NCI-H526 (cell line): ENCODE measurements at regions not wholly inside any gene's neighbourhood (a gene's known extent, or its start where the extent isn't known, plus 50 kb on each side); places are given as distances from the start of the nearest gene placed in this dataset.
A peak's percentile ranks its signal among the peaks of the same experiment; 100 is the strongest.

Experiments used
- DNase-seq, 2 experiments: peaks; one replicate each; lab custom pipeline; 2025; lab: John Stamatoyannopoulos, UW

GRCh38 chr1:167145965-167146364 is 52.1 kb downstream of the STYXL2 start:
- DNase-seq, result no peak

- DNase-seq, result no peak
These were observed 53.1 kb downstream of the STYXL2 start for GRCh38 chr1:167146903-167147539.

- no peak for DNase-seq
These were observed 54.5 kb downstream of the STYXL2 start for GRCh38 chr1:167148421-167148820.

DNA sequence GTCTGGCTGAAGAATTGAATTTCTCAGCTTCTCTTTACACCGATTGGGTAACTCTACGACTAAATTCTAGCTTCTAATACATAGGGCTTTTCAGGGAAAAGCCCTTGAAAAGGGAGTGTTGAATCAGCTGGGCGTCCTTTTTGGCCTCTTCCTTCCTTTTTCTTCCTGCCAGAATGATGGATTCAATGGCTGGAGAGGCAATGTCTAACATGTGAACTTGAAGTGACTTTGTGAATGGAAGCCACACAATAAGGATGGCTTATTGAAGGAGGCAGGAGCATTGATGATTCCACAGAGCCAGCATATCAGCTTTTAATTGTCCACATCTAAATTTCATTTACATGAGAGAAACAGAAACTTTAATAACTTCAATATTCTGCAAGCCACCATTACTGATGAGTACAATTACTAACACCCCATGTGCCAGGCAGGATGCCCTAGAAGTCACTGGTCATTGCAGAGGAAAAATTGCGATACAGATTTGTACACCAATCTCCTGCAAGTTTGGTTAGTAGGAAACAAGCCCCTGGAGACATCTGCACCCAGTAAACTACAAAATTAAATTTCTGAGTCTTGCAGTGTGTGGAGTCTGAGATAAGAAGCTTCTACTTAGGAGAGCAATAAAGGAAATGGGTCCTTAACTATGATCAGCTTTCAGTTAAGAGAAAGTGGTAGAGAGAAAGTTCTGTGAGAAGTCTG is 56.1 kb downstream of the STYXL2 start:
- DNase-seq, result no peak

- no peak for DNase-seq
These were observed 56.6 kb downstream of the STYXL2 start for GRCh38 chr1:167150492-167150833.

DNA sequence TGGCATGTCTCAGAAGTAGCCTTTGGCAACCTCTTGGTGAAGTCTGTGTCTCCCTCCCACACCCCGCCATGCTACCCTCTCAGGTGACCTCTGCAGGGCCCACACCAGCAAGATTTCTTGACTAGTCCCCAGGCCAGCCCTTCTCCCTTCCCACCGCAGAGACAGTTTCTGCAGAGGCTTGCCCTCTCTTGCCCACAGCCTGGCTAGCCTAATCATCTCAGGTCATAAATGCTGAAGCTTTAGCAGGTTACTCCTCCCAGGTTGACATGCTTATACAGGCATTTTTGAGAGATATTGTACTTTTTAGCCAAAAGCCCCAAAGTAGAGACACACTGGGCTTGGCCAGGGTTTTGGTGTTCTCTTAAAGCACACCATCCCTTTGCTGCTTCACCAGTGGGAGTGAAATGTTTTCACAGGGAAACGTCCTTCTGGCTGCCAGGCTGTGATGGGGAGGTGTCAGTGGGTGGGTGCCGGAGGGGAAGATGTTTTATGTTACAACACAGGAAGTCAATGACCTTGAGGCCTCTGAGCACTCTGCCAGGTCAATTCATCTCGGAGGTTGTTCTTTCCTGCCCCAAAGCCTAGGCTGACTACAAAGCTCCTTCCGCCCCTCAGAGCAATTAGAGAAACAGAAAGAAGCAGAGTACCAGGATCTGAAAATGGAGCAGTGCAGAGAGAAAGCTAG is 58.5 kb downstream of the STYXL2 start:
- DNase-seq, result no peak

- no peak for DNase-seq
These were observed 62.6 kb downstream of the STYXL2 start for GRCh38 chr1:167156466-167156865.

GRCh38 chr1:167157114-167157513 is 63.2 kb downstream of the STYXL2 start:
- no peak for DNase-seq

GRCh38 chr1:167158111-167158812 is 62.4 kb upstream of the POU2F1 start:
- no peak for DNase-seq

- DNase-seq, result no peak
These were observed 61.8 kb upstream of the POU2F1 start for GRCh38 chr1:167158813-167159275.

- DNase-seq, result no peak
These were observed 60.9 kb upstream of the POU2F1 start for GRCh38 chr1:167159782-167160181.

GRCh38 chr1:167161242-167161641 is 59.4 kb upstream of the POU2F1 start:
- DNase-seq, result no peak

DNA sequence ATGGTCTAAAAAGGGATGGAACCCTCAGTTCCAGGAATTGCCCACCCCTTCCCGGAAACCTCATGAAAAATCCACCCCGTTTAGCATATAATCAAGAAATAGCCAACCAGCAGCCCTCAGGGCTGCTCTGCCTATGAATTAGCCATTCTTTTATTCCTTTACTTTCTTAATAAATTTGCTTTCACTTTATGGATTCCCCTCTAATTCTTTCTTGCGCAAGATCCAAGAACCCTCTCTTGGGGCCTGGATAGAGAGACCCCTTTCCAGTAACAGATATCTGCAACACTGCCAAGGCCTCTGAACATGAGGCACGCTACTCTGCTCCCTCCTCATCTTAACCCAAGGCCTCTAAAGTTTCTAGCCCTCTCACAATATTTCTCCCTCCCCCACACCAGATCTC is 58.9 kb upstream of the POU2F1 start:
- no peak for DNase-seq

DNA sequence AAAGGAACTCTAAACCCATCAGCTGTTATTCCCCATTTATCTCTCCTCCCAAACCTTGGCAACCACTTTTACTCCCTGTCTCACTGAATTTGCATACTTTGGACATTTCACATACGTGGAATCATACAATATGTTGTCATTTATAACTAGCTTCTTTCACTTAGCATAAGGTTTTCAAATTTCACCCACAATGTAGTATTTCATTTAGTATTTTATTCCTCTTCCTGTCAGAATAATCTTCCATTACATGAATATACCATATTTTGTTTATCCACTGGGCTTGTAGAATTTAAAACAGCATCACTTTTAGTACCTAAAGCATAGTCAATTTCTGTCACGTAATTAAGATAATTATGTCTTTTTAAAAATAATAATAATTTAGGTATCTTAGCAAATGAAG is 55.5 kb upstream of the POU2F1 start:
- no peak for DNase-seq

- DNase-seq, result peak; percentile 23 to 40
These were observed 54.6 kb upstream of the POU2F1 start for GRCh38 chr1:167165948-167166689.

DNA sequence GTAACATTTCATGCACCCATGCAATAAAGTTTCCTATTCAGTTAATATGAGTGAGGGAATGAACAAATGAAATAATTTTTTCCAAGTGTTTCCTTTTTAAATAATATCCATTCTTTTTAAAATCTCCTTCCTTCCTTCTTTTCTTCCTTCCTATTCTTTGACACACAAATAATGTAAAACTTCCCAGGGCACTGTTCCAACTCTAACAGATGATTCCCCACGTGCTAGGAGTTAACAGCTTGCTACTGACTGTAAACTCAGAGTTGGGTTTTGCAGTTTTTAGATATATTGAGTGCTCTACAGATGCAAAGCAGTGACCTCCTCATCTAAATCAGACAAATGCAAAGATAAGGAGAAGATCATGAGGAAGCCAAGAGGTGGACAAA is 54.0 kb upstream of the POU2F1 start:
- no peak for DNase-seq

GRCh38 chr1:167168424-167168823 is 52.3 kb upstream of the POU2F1 start:
- no peak for DNase-seq

DNA sequence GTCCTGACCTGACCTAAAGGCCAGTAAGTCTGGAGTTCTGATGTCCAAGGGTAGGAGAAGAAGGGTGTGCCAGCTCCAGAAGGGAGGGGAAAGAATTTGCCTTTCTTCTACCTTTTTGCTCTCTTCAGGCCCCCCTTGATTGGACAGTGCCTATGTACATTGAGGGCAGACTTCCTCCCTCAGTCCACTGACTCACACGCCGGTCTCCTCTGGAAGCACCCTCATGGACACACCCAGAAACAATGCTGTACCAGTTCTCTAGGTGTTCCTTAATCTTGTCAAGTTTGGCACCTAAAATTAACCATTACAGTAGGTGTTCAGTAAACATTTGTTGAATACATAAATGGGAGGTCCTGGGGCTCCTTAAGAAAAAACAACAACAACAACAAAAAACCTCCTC is 51.0 kb upstream of the POU2F1 start:
- DNase-seq, result no peak
